Amniotic stem cell (primary cell): ENCODE measurements at regions not wholly inside any gene's neighbourhood (a gene's known extent, or its start where the extent isn't known, plus 50 kb on each side); places are given as distances from the start of the nearest gene placed in this dataset.
A peak's percentile ranks its signal among the peaks of the same experiment; 100 is the strongest.
"Not testable (repeated sequence)": the region's sequence is repeated elsewhere in the genome, so short reads cannot be mapped to it uniquely, and the experiment has no call there.

Experiments
- DNase-seq: peaks from one replicate; lab custom pipeline; 2025; lab: John Stamatoyannopoulos, UW

DNA sequence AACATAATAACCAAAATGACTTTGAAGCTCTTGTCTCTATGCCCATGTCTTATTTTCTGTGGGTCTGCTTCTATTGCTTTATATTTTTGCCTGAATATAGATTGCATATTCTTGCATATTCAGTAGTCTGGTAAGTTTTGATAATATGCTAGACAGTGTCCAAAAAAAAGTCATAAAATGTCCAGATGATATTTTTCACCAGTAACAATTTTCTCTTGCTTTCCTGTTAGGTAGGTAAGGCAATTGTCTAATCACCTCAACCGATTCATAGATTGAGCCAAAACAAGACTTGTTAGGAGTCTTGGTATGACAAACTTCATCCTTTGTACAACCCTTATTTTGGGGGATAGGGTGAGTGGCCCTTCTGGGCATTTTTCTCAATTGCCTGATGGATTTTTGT is 277.0 kb upstream of the NRP1 start:
- DNase-seq, result no peak

DNA sequence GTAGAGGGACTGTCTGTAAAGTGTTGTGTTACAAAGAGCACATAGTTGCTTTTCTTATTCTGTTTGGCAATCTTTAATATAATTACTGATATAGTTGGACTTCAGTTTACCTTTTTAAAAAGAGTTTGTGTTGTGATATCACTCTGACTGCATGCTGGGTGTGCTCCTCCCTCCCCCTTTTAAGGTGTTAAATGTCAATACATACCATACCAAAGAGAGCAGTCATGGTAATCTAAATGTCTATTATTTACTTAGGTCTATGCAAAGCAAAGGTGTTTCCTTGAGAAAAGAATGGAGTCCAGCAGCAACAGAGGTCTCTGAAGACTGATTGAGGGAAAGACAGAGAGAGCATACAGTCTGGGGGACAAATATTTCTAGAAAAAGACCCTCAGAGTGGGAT is 275.1 kb upstream of the NRP1 start:
- no peak for DNase-seq

- DNase-seq, result no peak
These were observed 267.8 kb upstream of the NRP1 start for GRCh38 chr10:33602278-33602677.

DNA sequence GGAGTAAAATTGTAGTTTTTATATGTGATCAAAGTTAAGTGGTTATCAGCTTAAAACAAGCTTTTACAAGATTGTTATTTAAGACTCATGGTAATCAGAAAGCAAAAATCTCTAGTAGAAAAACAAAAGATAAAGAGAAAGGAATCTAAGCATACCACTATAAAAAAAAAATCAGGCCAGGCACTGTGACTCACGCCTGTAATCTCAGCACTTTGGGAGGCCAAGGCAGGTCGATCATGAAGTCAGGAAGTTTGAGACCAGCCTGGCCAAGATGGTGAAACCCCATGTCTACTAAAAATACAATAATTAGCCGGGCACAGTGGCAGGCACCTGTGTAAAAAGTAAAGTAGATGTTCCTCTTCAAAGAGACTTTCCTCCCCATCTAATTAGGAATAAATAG is 265.9 kb upstream of the NRP1 start:
- DNase-seq, result no peak

- no peak for DNase-seq
These were observed 262.0 kb upstream of the NRP1 start for GRCh38 chr10:33596422-33596821.

DNA sequence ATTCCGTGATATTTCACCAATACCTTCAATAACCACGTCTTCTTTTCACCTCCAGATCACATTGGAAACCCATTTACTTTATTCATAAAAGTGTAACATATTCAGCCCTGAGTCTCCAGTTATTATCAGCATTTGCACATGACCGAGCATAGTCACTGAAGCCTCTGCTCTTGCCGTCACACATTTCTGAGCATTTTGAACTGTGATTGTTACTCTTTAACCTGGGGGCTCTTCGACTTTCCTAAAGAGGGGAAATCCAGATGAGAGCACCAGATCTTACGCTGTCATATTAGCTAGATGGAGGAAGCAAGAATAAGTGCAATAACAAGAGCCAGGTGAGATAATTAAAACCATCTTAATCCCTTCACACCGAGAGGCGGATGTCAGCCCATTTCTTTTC is 260.0 kb upstream of the NRP1 start:
- no peak for DNase-seq

DNA sequence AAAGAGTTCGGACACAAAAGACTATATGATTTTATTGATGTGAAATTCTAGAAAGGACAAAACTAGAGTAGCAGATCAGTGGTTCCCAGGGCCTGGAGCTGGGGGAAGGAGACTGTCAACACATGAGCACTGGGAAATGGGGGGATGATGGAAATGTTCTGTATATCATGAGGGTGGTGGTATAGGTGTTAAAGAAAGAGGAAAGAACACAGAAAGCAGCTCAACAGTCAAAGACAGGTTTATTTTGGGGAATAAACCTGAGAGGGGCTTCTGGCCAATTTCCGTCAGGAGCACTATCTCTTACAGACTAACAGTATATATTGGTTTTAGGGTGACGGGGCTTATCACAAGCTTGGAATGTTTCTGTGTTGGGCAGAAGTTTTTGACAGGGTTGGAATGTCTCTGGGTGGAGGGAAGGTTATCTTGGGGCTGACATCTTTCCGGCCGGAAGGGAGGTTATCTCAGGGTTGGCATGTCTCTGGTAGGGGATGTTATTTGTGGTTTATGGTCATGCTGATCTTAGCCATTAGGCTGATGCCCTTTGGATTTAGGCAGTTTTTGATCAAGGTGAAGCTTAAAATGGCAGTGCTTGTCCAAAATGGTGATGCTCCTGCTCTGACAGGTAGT is 254.6 kb upstream of the NRP1 start:
- DNase-seq, result no peak

- not testable (repeated sequence) for DNase-seq
These were observed 250.1 kb upstream of the NRP1 start for GRCh38 chr10:33584596-33584995.

DNA sequence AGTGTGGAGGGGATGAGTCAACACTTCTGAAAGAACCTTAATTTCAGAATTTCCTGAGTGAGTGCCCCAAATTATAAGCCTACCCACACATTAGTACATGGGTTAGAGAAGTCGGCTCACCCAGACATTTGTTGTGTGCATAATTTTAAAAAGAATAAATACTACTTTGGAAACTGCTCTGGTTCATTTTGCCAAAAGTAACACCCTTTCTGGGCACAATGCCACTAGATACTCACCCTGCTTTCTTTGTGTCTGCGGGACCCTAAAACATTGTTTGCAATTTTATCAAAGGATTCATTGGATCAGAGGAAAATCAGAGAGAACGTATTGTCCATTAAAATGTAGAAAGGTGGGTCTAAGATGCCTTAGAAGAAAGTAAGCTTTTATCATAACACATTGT is 245.5 kb upstream of the NRP1 start:
- no peak for DNase-seq

GRCh38 chr10:33573606-33574005 is 239.1 kb upstream of the NRP1 start:
- no peak for DNase-seq

DNA sequence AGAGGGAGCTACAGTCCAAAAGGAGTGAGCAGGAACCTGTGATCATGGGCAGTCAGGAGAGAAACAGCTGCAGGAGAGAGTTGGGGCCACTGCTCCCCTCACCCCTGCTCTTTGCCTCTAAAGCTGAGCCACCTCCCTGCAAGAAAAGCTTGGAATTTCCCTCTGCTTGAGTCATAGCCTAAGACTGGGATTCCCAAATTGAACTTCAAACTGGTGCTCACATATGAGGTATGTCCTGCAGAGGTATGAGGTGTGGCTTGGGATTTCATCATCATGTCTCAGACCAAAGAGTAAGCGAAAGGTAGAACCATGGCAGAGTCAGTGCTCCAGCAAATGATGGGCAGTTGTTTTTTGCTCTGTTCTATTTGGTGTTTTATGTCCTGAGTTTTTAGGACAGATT is 237.1 kb upstream of the NRP1 start:
- DNase-seq, result no peak

DNA sequence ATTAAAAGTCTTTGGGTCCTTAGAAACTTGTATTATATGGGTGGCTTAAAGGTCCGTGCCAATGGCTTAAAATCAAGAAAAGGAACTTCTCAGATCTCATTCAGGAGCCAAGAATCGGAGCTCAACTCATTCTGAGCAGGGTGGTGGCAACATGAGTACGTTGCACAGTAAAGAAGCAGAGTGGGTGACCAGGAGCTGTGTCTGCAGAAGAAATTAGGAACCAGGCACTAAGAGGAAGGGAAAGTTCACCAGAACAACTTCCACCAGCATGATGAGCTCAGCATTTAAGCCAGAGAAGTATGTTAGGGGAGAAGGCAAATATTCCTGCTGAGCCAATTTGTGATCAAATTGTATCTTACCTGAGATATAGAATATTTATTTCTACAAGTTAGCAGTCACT is 236.0 kb upstream of the NRP1 start:
- DNase-seq, result no peak

GRCh38 chr10:33569702-33570101 is 235.2 kb upstream of the NRP1 start:
- no peak for DNase-seq

DNA sequence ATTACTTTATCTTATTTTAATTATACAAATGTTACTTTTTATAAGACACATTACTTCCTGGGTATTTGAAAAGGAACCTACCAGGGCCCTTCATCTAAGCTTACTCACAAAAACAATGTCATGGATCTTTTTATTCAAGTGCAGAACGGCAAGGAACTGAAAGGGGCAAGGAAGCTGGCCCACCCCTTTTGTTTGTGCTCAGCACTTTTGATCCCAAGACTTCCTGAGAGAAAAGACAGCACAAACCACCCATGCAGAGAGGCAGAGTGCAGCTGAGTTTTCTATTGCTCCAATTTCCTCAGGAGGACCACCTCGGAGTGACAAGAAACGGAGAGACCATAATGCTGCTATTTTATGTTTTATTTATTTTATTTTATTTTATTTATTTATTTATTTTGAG is 232.0 kb upstream of the NRP1 start:
- DNase-seq, result no peak

GRCh38 chr10:33566001-33566400 is 231.5 kb upstream of the NRP1 start:
- DNase-seq, result no peak

DNA sequence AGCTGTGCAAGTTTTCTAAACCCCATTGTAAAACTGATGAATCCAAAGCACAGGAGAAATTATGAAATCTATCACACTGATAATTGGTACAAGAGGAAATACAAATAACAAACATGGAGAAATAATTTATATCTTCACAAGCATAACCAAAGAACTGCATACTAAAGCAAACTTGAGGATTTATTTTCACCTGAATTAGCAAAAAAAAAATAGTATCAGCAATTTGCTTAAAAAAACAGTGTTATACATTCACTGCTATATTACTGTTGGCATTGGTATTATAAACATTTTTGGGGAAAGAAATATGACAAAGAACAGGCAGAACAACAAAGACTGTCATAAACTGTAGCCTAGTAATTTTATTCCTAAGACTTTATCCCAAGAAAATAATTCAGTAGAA is 230.8 kb upstream of the NRP1 start:
- no peak for DNase-seq

GRCh38 chr10:33559105-33559504 is 224.6 kb upstream of the NRP1 start:
- peak; percentile 18 for DNase-seq

GRCh38 chr10:33557313-33557712 is 222.8 kb upstream of the NRP1 start:
- DNase-seq, result no peak

DNA sequence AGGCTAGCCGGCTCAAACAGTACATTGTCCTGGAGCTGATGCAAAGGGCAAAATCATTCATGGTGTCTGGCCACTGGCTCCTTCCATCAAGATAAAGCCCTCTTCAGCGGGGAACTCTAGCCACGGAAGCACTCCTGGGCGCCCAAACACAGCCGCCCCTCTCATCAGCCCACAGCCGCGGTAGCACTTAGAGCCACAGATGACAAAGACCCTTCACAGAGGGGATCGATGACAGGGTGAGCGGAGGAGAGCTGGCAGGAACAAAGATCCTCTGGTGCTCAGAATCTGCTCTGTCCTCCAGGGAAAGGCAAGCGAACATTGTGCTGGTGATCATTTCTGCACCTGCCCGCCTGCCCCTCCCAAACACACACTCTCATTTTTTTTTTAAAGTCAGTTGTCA is 222.2 kb upstream of the NRP1 start:
- no peak for DNase-seq

DNA sequence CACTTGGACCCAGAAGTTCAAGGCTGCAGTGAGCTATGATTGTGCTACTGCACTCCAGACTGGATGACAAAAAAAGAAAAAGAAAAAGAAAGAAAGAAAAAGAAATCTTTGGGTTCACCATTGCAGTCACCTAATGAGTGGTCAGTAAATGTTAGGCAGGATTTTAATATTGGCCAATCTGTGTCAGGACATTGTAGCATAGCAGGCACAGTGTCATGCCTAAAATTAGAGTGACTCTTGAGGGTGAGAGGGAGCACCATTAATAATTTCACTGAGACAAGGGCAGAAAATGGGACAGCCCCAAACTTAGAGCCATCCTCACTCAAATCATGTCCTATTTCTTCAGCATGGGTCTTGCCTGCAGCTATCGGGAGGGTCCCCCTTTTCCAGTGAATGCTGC is 221.6 kb upstream of the NRP1 start:
- no peak for DNase-seq

DNA sequence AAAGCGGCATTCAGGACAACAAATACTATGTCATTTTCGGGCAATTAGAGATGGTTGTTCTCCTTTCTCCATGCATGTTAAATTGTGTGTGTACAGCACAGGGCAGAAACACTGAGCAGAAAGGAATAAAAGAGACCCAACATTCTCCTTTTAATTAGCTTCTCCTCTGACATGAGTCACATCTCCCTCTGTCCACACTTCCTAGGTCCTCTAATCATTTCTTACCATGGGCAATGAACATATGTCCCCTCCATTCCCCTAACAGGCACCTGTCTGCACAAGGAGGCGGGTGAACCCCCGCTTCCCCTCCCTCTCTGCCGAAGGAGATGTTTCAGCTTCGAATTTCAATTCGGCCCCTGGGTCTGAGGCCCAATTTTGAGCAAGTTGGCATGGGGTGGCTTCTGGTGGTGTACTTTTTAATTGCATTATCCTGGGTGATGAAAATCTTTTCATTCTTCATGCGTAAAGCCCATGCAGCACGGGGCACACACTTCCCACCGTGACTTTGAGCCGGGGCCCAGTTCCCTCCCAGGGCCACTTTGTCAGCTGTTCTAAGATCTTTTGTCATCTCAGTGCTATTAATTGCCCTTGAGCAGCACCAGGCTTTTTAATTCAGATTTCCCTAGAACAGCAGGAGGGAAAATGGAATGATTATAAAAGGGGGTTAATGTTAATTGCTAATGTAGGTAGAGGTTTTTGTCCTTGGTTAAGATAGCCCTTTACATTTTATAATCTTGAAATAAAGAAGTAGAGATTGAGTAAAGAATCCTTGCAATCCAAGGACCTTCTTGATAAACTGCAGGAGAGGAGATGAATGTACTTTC is 219.5 kb upstream of the NRP1 start:
- no peak for DNase-seq

GRCh38 chr10:33552290-33552689 is 217.8 kb upstream of the NRP1 start:
- DNase-seq, result no peak

GRCh38 chr10:33550811-33551210 is 216.3 kb upstream of the NRP1 start:
- DNase-seq, result no peak

DNA sequence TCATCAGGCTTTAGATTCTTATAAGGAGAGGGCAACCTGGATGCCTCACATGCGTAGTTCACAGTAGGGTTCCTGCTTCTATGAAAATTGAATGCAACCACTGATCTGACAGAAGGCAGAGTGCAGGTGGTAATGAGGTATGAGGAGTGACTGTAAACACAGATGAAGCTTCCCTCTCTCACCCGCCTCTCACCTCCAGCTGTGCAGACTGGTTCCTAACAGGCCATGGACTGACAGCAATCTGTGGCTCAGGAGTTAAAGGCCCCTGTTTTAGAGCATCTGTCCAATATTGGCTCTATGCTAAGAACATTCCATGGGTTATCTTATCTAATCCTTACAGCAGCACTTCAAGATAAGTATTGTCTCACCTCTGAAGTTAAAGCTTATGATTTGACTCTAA is 213.5 kb upstream of the NRP1 start:
- DNase-seq, result no peak
